ENCODE measurements at regions not wholly inside any gene's neighbourhood (a gene's known extent, or its start where the extent isn't known, plus 50 kb on each side); places are given as distances from the start of the nearest gene placed in this dataset.

DNA sequence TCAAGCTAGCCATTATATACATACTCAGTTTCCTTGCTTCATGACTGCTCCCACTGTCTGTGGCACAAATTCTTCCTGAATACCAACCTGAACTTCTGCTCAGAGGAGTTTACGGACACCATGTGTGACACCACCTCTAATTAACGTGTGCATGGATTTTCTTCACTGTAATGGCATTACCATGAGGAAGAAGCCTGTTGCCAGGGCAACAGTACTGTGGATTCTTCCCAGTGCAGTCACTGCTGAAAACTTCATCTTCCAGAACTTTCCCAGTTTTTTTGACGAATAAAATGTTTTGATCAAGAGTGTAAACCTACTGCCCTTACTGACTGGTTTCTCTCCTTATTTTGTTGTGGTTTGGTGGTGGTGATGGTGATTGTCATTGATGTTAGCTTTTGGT is 444.3 kb upstream of the NRSN1 start:
- H4K91ac ChIP-seq (ENCODE audit: insufficient read depth, low read depth, low read length) = no peak overlapping the region
- H3K18ac ChIP-seq (ENCODE audit: low read depth, low read length) = no peak overlapping the region
- H2AK5ac ChIP-seq (ENCODE audit: low read depth, low read length) = no peak overlapping the region
- TF ChIP-seq RFX5 (IDR thresholded peaks at IDR 0.05; ENCODE audit: low read depth, low read length) = no peak
- no peak overlapping the region for H4K5ac ChIP-seq (ENCODE audit: low read depth, low read length)
- no peak overlapping the region for H2BK15ac ChIP-seq (ENCODE audit: low read depth, low read length)
- no peaks in the 10 kb centered on the region for H3K9me1 ChIP-seq (ENCODE audit: insufficient read depth, low read length)
- no peak overlapping the region for H3K4me3 ChIP-seq (ENCODE audit: insufficient read depth, low read depth, low read length)
- no peaks in the 10 kb centered on the region for H4K20me1 ChIP-seq (ENCODE audit: insufficient read depth, low read length)
- H3K36me3 ChIP-seq (ENCODE audit: control insufficient read depth, insufficient read depth, low read length) = no peaks in the 10 kb centered on the region
- CTCF ChIA-PET = no interaction called here
- H3K4me1 ChIP-seq (ENCODE audit: control insufficient read depth, insufficient read depth, low read length) = no peaks in the 10 kb centered on the region
- H2AFZ ChIP-seq (replicated peaks; ENCODE audit: low read length, poor library complexity) = no peak overlapping the region
- dilution Hi-C loops (cut with HindIII; ENCODE audit: low sequenced_read_pairs, unreplicated experiment) (no loop called here), intact Hi-C loops (cut with micrococcal nuclease) (no loop called here), in situ Hi-C loops (cut with MboI; ENCODE audit: low sequenced_read_pairs) (no loop called here)
- DNase-seq (no peak), ATAC-seq (ENCODE audit: low read depth) (no peak)
- no peak overlapping the region for H3K9ac ChIP-seq (ENCODE audit: low read depth, low read length)
- H3K4me2 ChIP-seq (ENCODE audit: low read depth, low read length) = no peak overlapping the region
- no peak overlapping the region for H4K8ac ChIP-seq (ENCODE audit: low read depth in 2 of 2, low read length in 2 of 2)
- H3K79me1 ChIP-seq (ENCODE audit: low read depth in 1 of 2, low read length in 2 of 2) = no peaks in the 10 kb centered on the region
- BruUV-seq (replicated peaks) = no TSS peak
- H3K27ac ChIP-seq (ENCODE audit: insufficient read depth, low read length) = no peak overlapping the region
- POLR2A ChIA-PET (ENCODE audit: unreplicated experiment) = no interaction called here
- H3K9me3 ChIP-seq (ENCODE audit: control insufficient read depth, insufficient read depth, low read length) = peaks cover 9% of the 10 kb centered on the region
- no peak overlapping the region for H2BK5ac ChIP-seq (ENCODE audit: low read depth, low read length, poor library complexity, severe bottlenecking)
- no peaks in the 10 kb centered on the region for H3K27me3 ChIP-seq (ENCODE audit: control insufficient read depth, insufficient read depth, low read length)
- H2BK120ac ChIP-seq (ENCODE audit: low read depth, low read length) = no peak overlapping the region
- WGBS, 2 experiments (ENCODE audit: extremely low coverage in 2 of 2, insufficient read length in 1 of 2) = no CpG with 5 or more reads among the region's 3 CpGs
- H2BK20ac ChIP-seq (ENCODE audit: low read depth, low read length) = no peak overlapping the region
- no peak overlapping the region for H3K23ac ChIP-seq (ENCODE audit: low read depth, low read length)
- H3K14ac ChIP-seq (replicated peaks; ENCODE audit: low read depth, low read length) = no peak overlapping the region
- H2AK9ac ChIP-seq (replicated peaks; ENCODE audit: low read depth, low read length, poor library complexity) = no peak overlapping the region
- no peak overlapping the region for H3K56ac ChIP-seq (ENCODE audit: extremely low read depth, insufficient read depth, low read length)
- no peak overlapping the region for H3K4ac ChIP-seq (ENCODE audit: low read depth, low read length)
